H1 (cell line): ENCODE measurements at regions not wholly inside any gene's neighbourhood (a gene's known extent, or its start where the extent isn't known, plus 50 kb on each side); places are given as distances from the start of the nearest gene placed in this dataset.
"Not testable (repeated sequence)": the region's sequence is repeated elsewhere in the genome, so short reads cannot be mapped to it uniquely, and the experiment has no call there.

Experiments used
- FOSL1 ChIP-seq: IDR thresholded peaks from 2 replicates; pipeline ENCODE4 v1.6.1; 2011; ENCODE audit warnings: mild to moderate bottlenecking, low read depth, low read length, moderate library complexity; ENCODE audit not compliant: insufficient read depth
- POLR2A ChIP-seq, 2 experiments: IDR thresholded peaks; 1 replicate in 1 of 2; 2 replicates in 1 of 2; pipeline ENCODE4 v1.6.1; 2011; ENCODE audit warnings: low read depth in 2 of 2, low read length in 2 of 2, mild to moderate bottlenecking in 2 of 2; ENCODE audit errors: control extremely low read depth in 1 of 2
- TF ChIP-seq, protein P1 (sequence below): IDR thresholded peaks from 2 replicates; pipeline ENCODE4 v1.6.1; 2011; ENCODE audit warnings: low read depth, mild to moderate bottlenecking, low read length; ENCODE audit not compliant: insufficient read depth

DNA sequence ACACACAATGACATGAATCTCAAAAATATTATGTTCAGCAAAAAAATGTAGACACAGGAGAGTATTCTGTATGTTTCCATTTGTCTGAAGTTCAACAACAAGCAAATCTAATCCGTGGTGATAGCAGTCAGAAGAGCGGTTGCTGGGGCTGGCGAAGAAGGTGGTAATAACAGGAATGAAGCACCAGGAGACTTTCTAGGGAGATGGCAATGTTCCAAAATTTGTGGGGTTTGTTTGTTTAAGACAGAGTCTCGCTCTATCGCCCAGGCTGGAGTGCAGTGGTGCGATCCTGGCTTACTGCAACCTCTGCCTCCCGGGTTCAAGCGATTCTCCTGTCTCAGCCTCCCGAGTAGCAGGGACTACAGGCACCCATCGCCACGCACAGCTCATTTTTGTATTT lies 177.8 kb downstream of the FOXB1 start:
- TF ChIP-seq FOSL1; POLR2A (IDR thresholded peaks at IDR 0.05; ENCODE audit: control extremely low read depth in 1 of 2, low read depth in 2 of 2, low read length in 2 of 2): not testable (repeated sequence)
- TF ChIP-seq, protein P1, sequence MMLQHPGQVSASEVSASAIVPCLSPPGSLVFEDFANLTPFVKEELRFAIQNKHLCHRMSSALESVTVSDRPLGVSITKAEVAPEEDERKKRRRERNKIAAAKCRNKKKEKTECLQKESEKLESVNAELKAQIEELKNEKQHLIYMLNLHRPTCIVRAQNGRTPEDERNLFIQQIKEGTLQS = not testable (repeated sequence)
